Stimulated activated CD4-positive, alpha-beta T cell treated with anti-CD3 and anti-CD28 coated beads, Interleukin-2, amount 100 ng/mL, for 48 hours (primary cell): ENCODE measurements at regions not wholly inside any gene's neighbourhood (a gene's known extent, or its start where the extent isn't known, plus 50 kb on each side); places are given as distances from the start of the nearest gene placed in this dataset.

Experiments
- DNase-seq, 2 donors: peaks; one replicate each; pipeline ENCODE4 v3.0.0-alpha.2; 2020

- no peak for DNase-seq
Observed at GRCh38 chr15:69931156-69931555, 166.6 kb downstream of the TLE3 start.

DNA sequence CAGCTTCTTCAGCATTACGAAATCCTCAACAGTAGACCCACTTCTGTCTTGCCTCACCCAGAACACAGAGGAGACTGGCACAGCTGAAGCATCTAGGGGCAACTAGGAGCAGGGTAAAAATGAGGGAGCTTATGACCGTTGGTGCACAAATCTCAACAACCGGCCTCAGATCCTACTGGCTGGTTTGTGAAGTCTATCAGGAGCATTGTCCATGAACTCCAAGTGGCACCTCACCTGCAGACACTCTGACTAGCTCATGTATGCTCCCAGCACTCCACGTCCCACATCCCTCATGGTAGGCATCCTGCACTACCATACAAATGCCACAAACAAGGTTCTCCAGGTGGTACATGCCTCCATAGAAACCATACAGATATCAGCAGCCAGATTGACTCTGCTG lies 163.1 kb downstream of the TLE3 start:
- DNase-seq: no peak

GRCh38 chr15:69939513-69940440 lies 157.9 kb downstream of the TLE3 start:
- no peak for DNase-seq

DNA sequence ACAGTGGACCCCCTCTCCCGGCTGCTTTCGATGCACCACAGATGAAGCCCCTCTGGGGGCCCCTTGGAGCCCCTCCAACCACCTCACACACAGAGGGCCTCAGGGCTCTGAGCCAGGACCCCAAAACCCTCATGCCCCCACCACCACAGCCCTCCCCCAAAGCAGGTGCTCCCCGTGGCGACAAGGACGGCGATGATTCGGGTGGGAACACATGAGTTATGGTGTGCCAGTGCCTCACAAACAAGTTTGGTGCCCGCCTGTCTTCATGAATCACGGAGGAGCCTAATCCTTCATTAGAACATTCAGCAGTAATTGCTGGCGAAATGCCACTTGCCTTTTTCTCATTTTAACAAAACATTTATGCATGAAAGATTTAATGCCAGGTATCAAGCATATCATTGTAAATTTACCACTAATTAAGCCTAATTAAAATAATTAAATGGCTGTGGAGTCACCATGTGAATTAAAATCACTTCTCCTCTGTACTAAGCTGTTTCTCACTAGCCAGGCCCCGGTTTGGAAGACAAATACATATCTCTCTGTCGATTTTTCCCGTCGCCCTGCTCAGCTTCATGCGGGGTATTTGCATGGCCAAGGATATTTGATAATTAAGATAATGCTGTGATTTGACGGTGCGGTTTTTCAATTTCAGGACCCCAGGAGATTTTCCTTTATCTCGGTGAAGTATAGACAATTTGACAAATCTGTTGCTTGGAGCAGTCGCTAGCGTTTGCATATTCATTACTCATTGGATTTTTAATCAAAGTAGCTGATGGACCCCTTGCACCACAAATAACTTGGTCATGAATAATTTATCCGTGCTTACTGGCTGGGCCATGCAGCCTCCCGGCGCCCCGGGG lies 157.0 kb downstream of the TLE3 start:
- no peak for DNase-seq

- no peak for DNase-seq
Observed at GRCh38 chr15:69941301-69941605, 156.5 kb downstream of the TLE3 start.

GRCh38 chr15:69941706-69942495 lies 155.8 kb downstream of the TLE3 start:
- DNase-seq: no peak

DNA sequence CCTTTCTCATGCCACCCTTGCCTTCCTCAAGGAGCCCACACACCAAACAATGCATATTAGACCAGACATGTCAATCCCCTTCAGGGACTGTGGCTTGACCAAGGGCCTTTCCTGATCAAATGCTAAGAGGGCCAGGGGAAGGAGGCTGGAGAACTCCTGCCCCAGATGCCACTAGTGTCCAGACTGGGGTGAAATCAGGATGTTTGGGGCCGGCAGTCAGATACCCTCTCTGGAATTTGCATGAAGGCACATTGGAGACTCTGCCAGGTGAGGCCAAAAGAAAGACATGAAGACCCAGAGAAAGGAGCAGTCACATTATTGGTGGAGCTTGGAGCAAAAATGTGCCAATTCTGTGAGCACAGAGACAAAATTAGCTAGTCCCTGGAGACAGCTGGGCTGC lies 154.1 kb downstream of the TLE3 start:
- no peak for DNase-seq

- DNase-seq: no peak
Observed at GRCh38 chr15:69945729-69946128, 152.0 kb downstream of the TLE3 start.

DNA sequence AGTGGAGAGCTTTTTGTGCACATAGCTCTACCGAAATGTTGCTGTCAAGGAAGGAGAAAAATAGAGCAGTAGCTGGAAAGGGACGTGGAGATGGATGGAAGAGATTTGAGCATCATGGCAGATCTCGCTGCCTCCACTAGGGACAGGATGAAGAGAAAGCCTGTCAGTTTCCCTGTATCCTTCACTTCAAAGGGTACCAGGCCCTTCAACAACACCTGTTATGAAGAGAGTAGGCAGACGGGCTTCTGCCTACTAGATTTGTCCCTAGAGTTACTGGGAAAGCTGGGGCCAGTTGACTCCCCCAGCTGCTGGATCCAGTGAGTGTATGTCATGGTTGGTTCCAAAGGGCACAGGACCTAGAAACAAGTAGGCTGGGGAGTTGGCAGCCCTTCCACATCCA lies 150.8 kb downstream of the TLE3 start:
- no peak for DNase-seq

GRCh38 chr15:69947394-69947793 lies 150.3 kb downstream of the TLE3 start:
- no peak for DNase-seq

GRCh38 chr15:69949485-69949884 lies 148.2 kb downstream of the TLE3 start:
- no peak for DNase-seq

DNA sequence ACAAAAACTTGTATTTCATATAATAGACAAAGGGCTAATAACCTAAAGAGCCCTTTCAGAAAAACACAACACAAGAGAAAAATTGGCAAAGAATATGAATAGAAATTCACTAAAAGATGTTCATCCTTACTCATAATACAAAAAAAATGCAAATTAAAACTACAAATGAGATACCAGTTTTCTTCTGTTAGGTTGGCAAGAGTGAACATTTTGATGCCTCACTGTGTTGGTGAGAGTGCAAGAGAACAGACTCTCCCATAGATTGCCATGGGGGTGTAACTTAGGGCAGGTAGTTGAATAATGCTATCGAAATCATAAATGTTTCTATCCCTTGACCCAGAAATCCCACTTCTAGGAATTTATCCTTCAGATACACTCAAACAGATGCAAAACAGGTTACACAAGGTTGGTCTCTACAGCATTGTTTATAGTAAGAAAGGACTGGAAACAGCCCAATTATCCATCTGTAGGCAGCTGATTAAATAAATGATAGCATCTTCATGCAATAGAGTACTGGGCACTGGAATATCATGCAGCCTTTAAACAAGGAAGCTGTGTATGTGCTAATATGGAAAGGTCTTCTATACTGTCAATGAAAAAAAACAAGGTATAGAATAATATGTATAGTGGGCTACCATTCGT lies 146.3 kb downstream of the TLE3 start:
- no peak for DNase-seq

DNA sequence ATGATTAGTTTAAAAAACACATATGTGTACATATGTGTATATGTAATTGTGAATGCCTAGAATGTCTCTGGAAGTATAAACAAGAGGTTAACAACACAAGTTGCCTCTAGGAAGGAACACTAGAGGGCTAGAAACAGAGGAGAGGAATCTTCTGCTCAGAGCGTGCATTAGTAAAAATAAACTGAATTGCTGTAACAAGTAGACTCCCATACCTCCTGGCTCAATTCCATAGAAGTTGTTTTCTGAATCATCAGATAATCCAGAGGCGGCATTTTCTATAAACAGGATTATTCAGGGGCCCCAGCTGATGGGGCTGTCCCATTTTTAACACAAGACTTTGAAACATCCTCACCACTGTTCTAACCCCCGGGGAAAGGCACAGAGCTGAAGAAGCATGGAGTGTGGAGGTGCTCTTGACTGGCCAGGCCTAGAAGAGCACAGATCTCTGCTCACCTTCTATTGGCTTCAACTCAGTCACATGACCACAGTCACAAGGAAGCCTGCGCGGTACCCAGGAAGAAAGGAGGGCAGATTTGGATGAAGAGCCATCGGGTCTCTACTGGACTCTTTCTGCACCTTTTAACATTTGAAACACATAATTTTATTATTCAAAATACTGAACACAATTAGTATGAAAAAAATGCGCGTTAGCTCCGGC lies 145.7 kb downstream of the TLE3 start:
- no peak for DNase-seq

- DNase-seq: no peak
Observed at GRCh38 chr15:69953051-69953450, 144.7 kb downstream of the TLE3 start.

- no peak for DNase-seq
Observed at GRCh38 chr15:69953816-69954215, 143.9 kb downstream of the TLE3 start.

DNA sequence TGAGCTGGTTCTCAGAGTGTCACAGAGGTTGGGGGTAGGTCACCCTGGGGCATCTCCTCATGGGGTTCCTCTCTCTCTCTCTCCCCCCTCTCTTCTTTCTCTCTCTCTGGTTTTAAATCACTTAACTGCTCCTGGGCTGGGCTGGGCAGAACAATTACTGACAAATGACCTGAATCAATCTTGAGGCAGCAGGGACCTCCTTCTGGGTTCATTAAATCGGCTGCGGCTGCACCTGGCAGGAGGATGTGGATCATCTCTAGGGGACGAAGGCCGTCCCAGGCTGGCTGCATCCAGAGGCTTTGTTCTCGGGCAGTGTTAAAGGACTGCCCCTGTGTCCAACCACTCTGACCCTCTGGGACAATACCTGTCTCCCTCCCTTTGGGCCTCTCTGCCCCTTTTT lies 143.1 kb downstream of the TLE3 start:
- DNase-seq: no peak

DNA sequence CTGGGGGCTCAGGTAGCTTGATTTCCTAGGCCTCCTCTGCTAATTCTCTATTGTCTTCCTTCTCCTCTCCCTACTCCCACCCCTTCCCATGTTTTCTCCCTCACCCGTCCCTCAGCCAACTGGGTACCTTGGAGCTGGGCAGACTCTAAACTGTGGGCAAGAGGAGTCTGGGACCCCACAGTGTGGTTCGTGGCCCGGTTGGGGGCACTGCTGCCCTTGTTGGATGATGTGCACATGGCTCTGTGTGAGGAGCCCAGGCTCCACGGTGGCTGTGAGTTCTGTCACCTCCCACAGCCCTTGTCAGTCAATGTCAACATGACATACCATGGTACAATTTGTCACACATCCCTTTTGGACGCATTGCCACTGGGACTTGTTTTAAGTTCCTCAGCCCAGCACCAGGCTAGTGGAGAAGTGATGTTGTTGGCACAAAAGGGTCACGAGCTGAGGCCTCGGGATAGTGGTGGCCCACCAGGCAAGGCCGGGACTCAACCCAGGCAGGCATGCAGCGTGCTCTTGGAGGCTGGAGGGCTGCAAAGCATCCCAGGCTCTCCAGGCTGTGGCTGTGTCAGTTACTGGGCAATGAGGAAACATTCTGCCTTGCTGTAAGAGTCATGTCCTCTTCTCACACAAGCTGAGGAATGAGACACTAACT lies 142.3 kb downstream of the TLE3 start:
- no peak for DNase-seq

DNA sequence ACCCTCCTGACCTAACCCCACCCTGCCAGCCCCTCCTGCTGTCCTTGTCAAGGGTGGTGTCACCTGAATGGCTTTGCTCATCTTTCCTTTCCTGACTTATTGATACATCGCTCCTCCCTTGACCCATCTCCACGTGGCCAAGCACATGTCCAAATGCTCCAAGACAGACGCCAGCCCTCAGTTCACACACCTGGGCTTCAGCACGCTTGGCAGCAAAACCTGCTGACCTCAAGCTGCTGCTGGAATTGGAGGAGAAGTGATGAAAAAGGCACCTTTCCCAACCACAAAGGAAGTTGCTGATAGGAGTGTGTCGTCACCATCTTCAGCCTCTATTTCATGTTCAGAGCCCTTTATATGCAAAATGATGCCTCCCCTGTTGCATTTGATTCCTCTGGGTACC lies 141.3 kb downstream of the TLE3 start:
- no peak for DNase-seq

DNA sequence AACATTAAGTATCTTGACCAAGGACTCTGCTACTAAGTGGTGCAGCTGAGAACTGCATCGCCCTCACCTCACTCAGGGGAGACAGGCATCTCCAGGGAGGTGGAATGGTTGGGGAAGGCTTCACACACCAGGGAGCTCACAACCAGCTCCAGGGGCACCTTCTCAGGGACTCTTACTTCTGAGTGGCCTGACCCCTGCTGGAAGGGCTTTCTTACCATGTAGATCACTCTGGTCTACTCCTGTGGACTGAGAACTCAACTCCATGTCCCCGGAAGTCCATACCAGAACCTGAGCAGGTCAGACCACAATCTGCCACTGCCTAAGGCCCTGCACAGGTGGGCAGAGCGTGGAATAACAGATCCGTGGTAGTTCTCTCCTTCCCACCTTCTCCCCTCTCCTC lies 140.5 kb downstream of the TLE3 start:
- no peak for DNase-seq

- DNase-seq: no peak
Observed at GRCh38 chr15:69958496-69959084, 139.1 kb downstream of the TLE3 start.

DNA sequence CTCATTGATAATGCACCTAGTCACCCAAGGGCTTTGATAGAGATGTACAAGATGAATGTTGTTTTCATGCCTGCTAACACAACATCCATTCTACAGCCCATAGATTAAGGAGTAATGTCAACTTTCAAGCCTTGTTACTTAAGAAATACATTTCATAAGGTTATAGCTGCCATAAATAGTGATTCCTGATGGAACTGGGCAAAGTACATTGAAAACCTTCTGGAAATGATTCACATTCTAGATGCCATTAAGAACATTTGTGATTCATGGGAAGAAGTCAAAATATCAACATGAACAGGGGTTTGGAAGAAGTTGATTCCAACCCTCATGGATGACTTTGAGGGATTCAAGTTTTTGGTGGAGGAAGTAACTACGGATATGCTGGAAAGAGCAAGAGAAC lies 135.2 kb downstream of the TLE3 start:
- DNase-seq: no peak
